Medulla oblongata (tissue), 1 donor: ENCODE measurements at regions not wholly inside any gene's neighbourhood (a gene's known extent, or its start where the extent isn't known, plus 50 kb on each side); places are given as distances from the start of the nearest gene placed in this dataset.
"Not testable (repeated sequence)": the region's sequence is repeated elsewhere in the genome, so short reads cannot be mapped to it uniquely, and the experiment has no call there.

Experiments used
- DNase-seq: peaks from one replicate; pipeline ENCODE4 v3.0.0-alpha.2; 2015; ENCODE audit errors: extremely low spot score

DNA sequence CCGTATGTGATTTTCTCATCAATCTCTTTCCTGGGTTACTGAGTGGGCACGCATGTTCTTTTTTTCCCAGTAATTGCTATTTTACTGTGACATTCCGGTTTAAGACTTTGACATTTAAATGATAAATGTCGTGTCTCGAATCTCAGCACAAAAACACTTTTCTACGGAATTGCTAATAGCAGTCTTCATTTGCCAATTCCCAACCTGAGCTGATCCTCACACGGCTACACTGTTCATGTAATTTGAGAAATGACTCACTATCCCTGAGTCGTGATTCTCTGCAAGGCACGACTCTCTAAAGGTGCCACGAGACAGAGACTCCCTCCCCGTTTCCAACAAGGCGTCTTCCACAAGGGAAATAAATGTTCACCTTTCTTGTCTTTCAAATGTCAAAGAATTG, 88.7 kb upstream of the USP29 start:
- no peak for DNase-seq

DNA sequence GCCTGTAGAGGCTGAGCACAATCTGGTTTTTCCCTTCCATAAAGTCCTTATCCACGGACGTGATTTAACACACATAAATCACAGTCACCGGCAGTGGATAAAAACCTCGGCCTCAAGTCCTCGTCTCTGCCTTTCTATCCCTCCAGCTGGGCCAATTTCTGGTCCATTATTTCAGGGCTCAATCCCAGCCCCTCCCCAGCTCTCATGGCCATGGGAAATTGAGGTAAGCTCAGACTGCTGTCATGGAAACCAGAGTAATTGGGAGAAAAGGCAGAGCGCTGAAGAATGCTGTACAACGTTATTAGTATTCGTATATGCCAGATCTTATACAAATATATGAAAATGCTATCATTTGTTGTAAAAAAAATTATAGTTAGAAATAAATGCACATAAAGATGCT, 86.2 kb upstream of the USP29 start:
- DNase-seq: no peak

GRCh38 chr19:57034544-57034943, 85.2 kb upstream of the USP29 start:
- DNase-seq: no peak

GRCh38 chr19:57035740-57036139, 84.0 kb upstream of the USP29 start:
- DNase-seq: not testable (repeated sequence)

DNA sequence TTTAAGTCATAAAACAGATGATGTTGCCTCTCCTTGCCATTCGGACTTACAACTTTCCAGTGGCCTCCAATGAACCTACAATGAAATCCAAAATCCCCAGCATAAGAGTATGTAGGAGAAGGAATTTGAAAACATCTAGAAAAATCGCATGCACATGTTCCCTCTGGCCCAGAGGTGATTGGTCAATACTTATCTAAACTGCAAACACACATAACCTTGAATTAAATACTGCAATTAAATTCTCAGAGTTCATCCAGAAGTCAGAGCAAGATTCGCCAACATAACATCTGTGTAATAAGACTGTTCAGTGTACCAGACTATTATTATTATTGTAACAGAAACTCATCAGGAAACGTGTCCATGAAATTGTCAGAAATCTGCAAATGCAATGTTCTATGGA, 82.2 kb upstream of the USP29 start:
- no peak for DNase-seq

DNA sequence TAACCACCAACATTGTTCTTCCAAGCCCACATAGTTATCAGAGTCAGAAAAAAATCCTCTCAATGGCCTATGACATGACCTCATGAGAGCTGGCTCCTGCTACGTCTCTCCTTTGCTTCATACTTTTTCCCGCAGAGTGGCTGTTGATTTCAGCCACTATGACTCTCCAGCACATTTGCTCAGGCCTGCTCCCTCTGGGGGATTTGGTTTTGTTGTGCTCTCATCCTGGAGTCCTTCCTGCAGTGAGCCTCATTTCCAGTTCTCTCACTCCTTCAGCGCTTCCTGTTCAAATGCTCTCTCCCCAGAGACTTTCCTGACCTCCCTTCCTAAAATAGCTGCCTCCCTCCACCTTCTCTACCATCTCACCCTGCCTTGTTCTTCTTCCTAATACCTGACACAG, 72.0 kb upstream of the USP29 start:
- DNase-seq: no peak

DNA sequence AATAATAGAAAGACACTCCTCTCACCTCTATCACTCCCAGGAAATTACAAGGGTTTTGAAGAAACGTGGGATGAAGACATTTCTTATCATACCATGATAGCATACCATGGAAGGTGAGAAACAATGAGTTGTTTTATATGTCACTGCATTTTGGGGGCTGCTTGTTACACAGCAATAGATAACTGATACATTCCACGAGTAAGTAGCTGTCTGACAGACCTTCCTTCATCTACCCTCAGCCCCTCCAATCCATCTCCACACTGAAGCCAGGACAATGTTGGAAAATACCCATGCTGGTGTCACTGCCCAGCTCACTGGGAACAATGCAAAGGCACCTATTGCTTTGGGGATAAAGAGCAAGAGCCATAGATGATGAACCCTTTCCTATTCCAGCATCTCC, 68.9 kb upstream of the USP29 start:
- no peak for DNase-seq

GRCh38 chr19:57052081-57052480, 67.7 kb upstream of the USP29 start:
- no peak for DNase-seq

DNA sequence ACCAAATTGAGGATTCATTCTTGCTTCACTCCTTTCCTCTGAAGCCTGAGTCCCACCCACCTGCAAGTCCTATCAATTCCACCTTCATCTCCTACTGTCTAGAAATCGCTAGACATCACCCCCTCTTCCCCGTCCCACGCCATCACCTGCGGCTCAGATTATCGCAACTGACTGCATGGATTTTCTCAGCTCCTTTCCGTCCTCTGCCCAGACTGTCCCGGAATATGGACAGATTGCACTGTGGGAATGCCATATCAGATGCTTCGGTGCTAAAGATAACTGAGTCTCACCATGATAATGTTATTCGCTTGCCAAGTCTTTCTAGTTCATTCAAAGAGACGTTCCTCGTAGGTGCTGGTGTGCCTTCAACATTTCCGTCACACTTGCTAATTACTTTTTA, 66.4 kb upstream of the USP29 start:
- no peak for DNase-seq

DNA sequence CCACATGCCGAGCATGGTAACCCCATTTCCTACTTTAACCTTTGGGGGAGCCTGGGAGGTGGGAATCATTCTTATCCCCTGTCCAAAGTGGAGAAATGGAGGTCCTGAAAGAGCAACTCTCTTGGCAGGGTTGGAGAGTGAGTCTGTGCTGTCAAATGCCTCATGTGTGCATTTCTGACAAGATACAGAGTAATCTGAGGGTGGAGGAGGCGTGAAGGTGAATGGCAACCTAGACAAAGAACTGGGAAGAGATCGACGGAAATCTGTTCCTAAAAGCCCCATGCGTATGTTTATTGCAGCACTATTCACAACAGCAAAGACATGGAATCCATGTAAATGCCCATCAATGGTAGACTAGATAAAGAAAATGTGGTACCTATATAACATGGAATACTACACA, 63.8 kb upstream of the USP29 start:
- no peak for DNase-seq

- DNase-seq: no peak
These were observed 62.6 kb upstream of the USP29 start for GRCh38 chr19:57057036-57057686.

GRCh38 chr19:57058871-57059270, 60.9 kb upstream of the USP29 start:
- DNase-seq: no peak

GRCh38 chr19:57063070-57063469, 56.7 kb upstream of the USP29 start:
- no peak for DNase-seq

- no peak for DNase-seq
These were observed 52.3 kb upstream of the USP29 start for GRCh38 chr19:57067440-57067839.

DNA sequence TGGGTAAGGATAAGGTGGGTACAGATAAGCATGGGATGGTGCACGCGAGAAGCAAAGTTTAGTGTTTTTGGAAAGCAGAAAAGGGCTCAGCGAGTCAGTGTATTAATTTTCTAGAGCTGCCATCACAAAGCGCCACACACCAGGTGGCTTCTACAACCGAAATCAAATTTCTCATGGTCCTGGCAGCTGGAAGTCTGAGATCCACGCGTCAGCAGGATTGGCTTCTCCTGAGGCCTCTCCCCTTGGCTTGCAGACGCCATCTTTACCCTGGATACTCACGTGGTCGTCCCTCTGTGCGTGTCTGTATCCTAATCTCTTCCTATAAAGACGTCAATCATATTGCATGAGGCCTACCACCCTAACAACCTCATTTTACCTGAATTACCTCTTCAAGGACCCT, 51.5 kb upstream of the USP29 start:
- no peak for DNase-seq

DNA sequence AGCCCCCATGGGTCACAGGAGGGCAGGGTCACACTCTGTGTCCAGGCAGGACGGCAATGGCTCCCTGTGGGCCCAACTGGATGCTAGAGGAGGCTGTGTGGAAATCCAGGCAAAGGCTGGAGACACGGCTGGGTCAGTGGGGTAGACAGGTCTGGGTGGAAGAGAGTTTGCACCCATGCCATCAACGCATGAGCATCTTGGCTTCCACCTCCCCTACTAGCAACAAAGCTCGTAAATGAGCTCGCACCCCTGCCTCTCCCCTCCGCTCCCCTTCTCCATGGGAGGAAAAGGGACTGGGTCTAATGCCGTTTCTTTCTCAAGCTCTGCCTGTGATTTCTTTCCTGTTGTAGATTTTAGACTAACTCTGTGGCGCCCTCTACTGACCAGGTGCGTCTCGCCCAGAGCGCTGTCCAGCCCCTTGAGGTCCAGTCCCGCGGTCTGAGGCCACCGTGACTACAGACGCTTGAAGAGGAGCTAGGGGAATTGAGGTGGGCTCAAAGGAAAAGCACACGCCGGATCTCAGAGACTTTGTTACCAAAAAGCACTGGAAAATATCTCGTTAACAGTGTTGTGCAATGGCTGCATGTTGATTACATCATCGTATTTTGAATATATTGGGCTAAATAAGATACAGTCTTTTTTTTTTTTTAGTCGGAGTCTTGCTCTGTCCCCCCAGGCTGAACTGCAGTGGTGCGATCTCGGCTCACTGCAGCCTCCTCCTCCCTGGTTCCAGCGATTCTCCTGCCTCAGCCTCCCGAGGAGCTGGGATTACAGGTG, 50.7 kb upstream of the USP29 start:
- DNase-seq: peak; percentile 6
